ENCODE measurements at regions not wholly inside any gene's neighbourhood (a gene's known extent, or its start where the extent isn't known, plus 50 kb on each side); places are given as distances from the start of the nearest gene placed in this dataset.
"Not testable (repeated sequence)": the region's sequence is repeated elsewhere in the genome, so short reads cannot be mapped to it uniquely, and the experiment has no call there.

GRCh38 chr6:81889377-81890053, 137.0 kb upstream of the TENT5A start:
- ChIA-PET CTCF (no interaction called here), POLR2A (no interaction called here)
- DNase-seq (no peak), ATAC-seq (no peak)
- Mint-ChIP-seq H3K9me3 (ENCODE audit: insufficient read depth) (no peaks in the 10 kb centered on the region), H3K27ac (no peak overlapping the region), H3K4me3 (no peak overlapping the region), H3K36me3 (ENCODE audit: low read depth) (no peaks in the 10 kb centered on the region), H3K4me1 (ENCODE audit: low read depth) (no peaks in the 10 kb centered on the region), H3K27me3 (ENCODE audit: low read depth) (no peaks in the 10 kb centered on the region)

- CTCF ChIA-PET; ATAC-seq; H3K4me3 Mint-ChIP-seq; H3K9me3 Mint-ChIP-seq (ENCODE audit: insufficient read depth); DNase-seq; H3K36me3 Mint-ChIP-seq (ENCODE audit: low read depth); H3K4me1 Mint-ChIP-seq (ENCODE audit: low read depth); H3K27me3 Mint-ChIP-seq (ENCODE audit: low read depth); H3K27ac Mint-ChIP-seq; POLR2A ChIA-PET: not testable (repeated sequence)
Measured at GRCh38 chr6:81886909-81887308, 134.4 kb upstream of the TENT5A start.

GRCh38 chr6:81886157-81886556, 133.7 kb upstream of the TENT5A start:
- DNase-seq (no peak), ATAC-seq (no peak)
- no peaks in the 10 kb centered on the region for H3K9me3 Mint-ChIP-seq (ENCODE audit: insufficient read depth)
- ChIA-PET POLR2A (no interaction called here), CTCF (no interaction called here)
- H3K27ac Mint-ChIP-seq = no peak overlapping the region
- H3K4me3 Mint-ChIP-seq = no peak overlapping the region
- H3K27me3 Mint-ChIP-seq (ENCODE audit: low read depth) = no peaks in the 10 kb centered on the region
- no peaks in the 10 kb centered on the region for H3K36me3 Mint-ChIP-seq (ENCODE audit: low read depth)
- H3K4me1 Mint-ChIP-seq (ENCODE audit: low read depth) = no peaks in the 10 kb centered on the region

GRCh38 chr6:81881660-81882059, 129.2 kb upstream of the TENT5A start:
- ChIA-PET CTCF (no interaction called here), POLR2A (no interaction called here)
- ATAC-seq (no peak), DNase-seq (no peak)
- H3K27me3 Mint-ChIP-seq (ENCODE audit: low read depth) = no peaks in the 10 kb centered on the region
- H3K4me3 Mint-ChIP-seq = no peak overlapping the region
- no peaks in the 10 kb centered on the region for H3K9me3 Mint-ChIP-seq (ENCODE audit: insufficient read depth)
- H3K27ac Mint-ChIP-seq = no peak overlapping the region
- no peaks in the 10 kb centered on the region for H3K4me1 Mint-ChIP-seq (ENCODE audit: low read depth)
- no peaks in the 10 kb centered on the region for H3K36me3 Mint-ChIP-seq (ENCODE audit: low read depth)

- Mint-ChIP-seq H3K4me3 (no peak overlapping the region), H3K36me3 (ENCODE audit: low read depth) (no peaks in the 10 kb centered on the region), H3K27me3 (ENCODE audit: low read depth) (no peaks in the 10 kb centered on the region), H3K27ac (no peak overlapping the region), H3K4me1 (ENCODE audit: low read depth) (no peaks in the 10 kb centered on the region), H3K9me3 (ENCODE audit: insufficient read depth) (no peaks in the 10 kb centered on the region)
- DNase-seq (no peak), ATAC-seq (no peak)
- POLR2A ChIA-PET = no interaction called here
- CTCF ChIA-PET = no interaction called here
Measured at GRCh38 chr6:81878479-81878878, 126.0 kb upstream of the TENT5A start.

GRCh38 chr6:81876971-81877370, 124.5 kb upstream of the TENT5A start:
- POLR2A ChIA-PET = no interaction called here
- no peak for DNase-seq
- no peaks in the 10 kb centered on the region for H3K27me3 Mint-ChIP-seq (ENCODE audit: low read depth)
- ATAC-seq = no peak
- peaks cover 4% of the 10 kb centered on the region for H3K9me3 Mint-ChIP-seq (ENCODE audit: insufficient read depth)
- H3K4me3 Mint-ChIP-seq = no peak overlapping the region
- H3K27ac Mint-ChIP-seq = no peak overlapping the region
- H3K36me3 Mint-ChIP-seq (ENCODE audit: low read depth) = no peaks in the 10 kb centered on the region
- CTCF ChIA-PET = no interaction called here
- H3K4me1 Mint-ChIP-seq (ENCODE audit: low read depth) = no peaks in the 10 kb centered on the region

GRCh38 chr6:81875782-81876293, 123.4 kb upstream of the TENT5A start:
- no peak for ATAC-seq
- no peak overlapping the region for H3K4me3 Mint-ChIP-seq
- H3K9me3 Mint-ChIP-seq (ENCODE audit: insufficient read depth) = peaks cover 4% of the 10 kb centered on the region
- POLR2A ChIA-PET = no interaction called here
- no peak overlapping the region for H3K27ac Mint-ChIP-seq
- H3K27me3 Mint-ChIP-seq (ENCODE audit: low read depth) = no peaks in the 10 kb centered on the region
- CTCF ChIA-PET = no interaction called here
- H3K36me3 Mint-ChIP-seq (ENCODE audit: low read depth) = no peaks in the 10 kb centered on the region
- H3K4me1 Mint-ChIP-seq (ENCODE audit: low read depth) = no peaks in the 10 kb centered on the region
- DNase-seq = no peak

- CTCF ChIA-PET; ATAC-seq; POLR2A ChIA-PET; H3K36me3 Mint-ChIP-seq (ENCODE audit: low read depth); H3K4me3 Mint-ChIP-seq; DNase-seq; H3K9me3 Mint-ChIP-seq (ENCODE audit: insufficient read depth); H3K27me3 Mint-ChIP-seq (ENCODE audit: low read depth); H3K27ac Mint-ChIP-seq; H3K4me1 Mint-ChIP-seq (ENCODE audit: low read depth): not testable (repeated sequence)
Measured at GRCh38 chr6:81869749-81870508, 117.4 kb upstream of the TENT5A start.

GRCh38 chr6:81865712-81866111, 113.2 kb upstream of the TENT5A start:
- no peaks in the 10 kb centered on the region for H3K9me3 Mint-ChIP-seq (ENCODE audit: insufficient read depth)
- H3K36me3 Mint-ChIP-seq (ENCODE audit: low read depth) = no peaks in the 10 kb centered on the region
- ATAC-seq (no peak), DNase-seq (no peak)
- H3K4me3 Mint-ChIP-seq = no peak overlapping the region
- no peaks in the 10 kb centered on the region for H3K27me3 Mint-ChIP-seq (ENCODE audit: low read depth)
- H3K27ac Mint-ChIP-seq = no peak overlapping the region
- ChIA-PET POLR2A (no interaction called here), CTCF (no interaction called here)
- H3K4me1 Mint-ChIP-seq (ENCODE audit: low read depth) = no peaks in the 10 kb centered on the region

- Mint-ChIP-seq H3K9me3 (ENCODE audit: insufficient read depth) (no peaks in the 10 kb centered on the region), H3K4me3 (no peak overlapping the region), H3K27me3 (ENCODE audit: low read depth) (no peaks in the 10 kb centered on the region), H3K4me1 (ENCODE audit: low read depth) (no peaks in the 10 kb centered on the region), H3K27ac (no peak overlapping the region), H3K36me3 (ENCODE audit: low read depth) (no peaks in the 10 kb centered on the region)
- DNase-seq = no peak
- ChIA-PET CTCF (no interaction called here), POLR2A (no interaction called here)
- ATAC-seq = no peak
Measured at GRCh38 chr6:81864124-81864523, 111.6 kb upstream of the TENT5A start.

GRCh38 chr6:81863123-81863522, 110.6 kb upstream of the TENT5A start:
- H3K9me3 Mint-ChIP-seq (ENCODE audit: insufficient read depth) = no peaks in the 10 kb centered on the region
- ChIA-PET CTCF (no interaction called here), POLR2A (no interaction called here)
- H3K27me3 Mint-ChIP-seq (ENCODE audit: low read depth) = no peaks in the 10 kb centered on the region
- ATAC-seq = no peak
- no peak overlapping the region for H3K4me3 Mint-ChIP-seq
- no peak for DNase-seq
- H3K27ac Mint-ChIP-seq = no peak overlapping the region
- no peaks in the 10 kb centered on the region for H3K4me1 Mint-ChIP-seq (ENCODE audit: low read depth)
- H3K36me3 Mint-ChIP-seq (ENCODE audit: low read depth) = no peaks in the 10 kb centered on the region

- Mint-ChIP-seq H3K27ac (no peak overlapping the region), H3K27me3 (ENCODE audit: low read depth) (no peaks in the 10 kb centered on the region), H3K36me3 (ENCODE audit: low read depth) (no peaks in the 10 kb centered on the region), H3K4me1 (ENCODE audit: low read depth) (no peaks in the 10 kb centered on the region), H3K9me3 (ENCODE audit: insufficient read depth) (no peaks in the 10 kb centered on the region), H3K4me3 (no peak overlapping the region)
- ATAC-seq (no peak), DNase-seq (no peak)
- POLR2A ChIA-PET = no interaction called here
- CTCF ChIA-PET = no interaction called here
Measured at GRCh38 chr6:81861281-81861680, 108.8 kb upstream of the TENT5A start.

- CTCF ChIA-PET = no interaction called here
- H3K27ac Mint-ChIP-seq = no peak overlapping the region
- no peaks in the 10 kb centered on the region for H3K36me3 Mint-ChIP-seq (ENCODE audit: low read depth)
Measured at GRCh38 chr6:81859884-81860283, 107.4 kb upstream of the TENT5A start.

More at GRCh38 chr6:81859884-81860283, 107.4 kb upstream of the TENT5A start:
- Mint-ChIP-seq H3K9me3 (ENCODE audit: insufficient read depth) (no peaks in the 10 kb centered on the region), H3K27me3 (ENCODE audit: low read depth) (no peaks in the 10 kb centered on the region), H3K4me3 (no peak overlapping the region), H3K4me1 (ENCODE audit: low read depth) (no peaks in the 10 kb centered on the region)
- ATAC-seq (no peak), DNase-seq (no peak)
- POLR2A ChIA-PET = no interaction called here
